Cerebellar nuclear complex (tissue), 1 donor: ENCODE measurements at regions not wholly inside any gene's neighbourhood (a gene's known extent, or its start where the extent isn't known, plus 50 kb on each side); places are given as distances from the start of the nearest gene placed in this dataset.
"Not testable (repeated sequence)": the region's sequence is repeated elsewhere in the genome, so short reads cannot be mapped to it uniquely, and the experiment has no call there.

Experiments
- DNase-seq, 2 experiments: peaks; one replicate each; lab custom pipeline; 2025; lab: John Stamatoyannopoulos, UW

DNA sequence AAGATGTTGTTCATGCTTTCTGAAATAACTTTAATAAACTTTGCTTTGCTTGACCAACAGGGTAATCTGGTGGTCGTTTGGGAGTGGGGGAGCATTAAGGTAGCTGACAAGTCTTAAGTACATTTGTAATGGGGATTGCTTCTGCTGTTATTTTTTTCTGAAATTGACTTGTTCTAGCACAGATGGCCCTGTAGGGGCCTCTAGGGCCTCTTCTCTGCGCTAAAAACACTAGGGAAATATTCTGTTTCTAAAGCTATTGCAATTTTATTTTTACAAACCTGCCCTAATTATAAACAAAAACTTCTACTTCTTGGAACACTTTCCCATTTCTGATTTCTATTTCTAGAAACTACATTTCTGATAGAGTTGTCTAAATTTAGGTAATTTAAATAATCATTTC, 191.3 kb upstream of the KCNJ3 start:
- no peak for DNase-seq

DNA sequence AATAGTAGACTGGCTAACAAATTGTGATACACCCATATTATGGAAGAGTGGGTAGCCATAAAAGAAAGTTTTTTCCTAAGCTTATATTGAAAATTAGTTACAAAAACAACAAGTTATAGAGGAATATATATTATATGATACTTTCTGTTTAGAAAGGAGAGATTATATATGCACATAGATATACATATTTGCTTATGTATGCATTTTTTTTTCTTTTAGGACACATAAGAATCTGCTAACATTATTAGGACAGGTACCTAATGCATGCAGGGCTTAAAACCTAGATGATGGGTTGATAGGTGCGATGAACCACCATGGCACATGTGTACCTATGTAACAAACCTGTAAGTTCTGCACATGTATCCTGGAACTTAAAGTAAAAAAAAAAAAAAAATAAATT, 179.6 kb upstream of the KCNJ3 start:
- no peak for DNase-seq

DNA sequence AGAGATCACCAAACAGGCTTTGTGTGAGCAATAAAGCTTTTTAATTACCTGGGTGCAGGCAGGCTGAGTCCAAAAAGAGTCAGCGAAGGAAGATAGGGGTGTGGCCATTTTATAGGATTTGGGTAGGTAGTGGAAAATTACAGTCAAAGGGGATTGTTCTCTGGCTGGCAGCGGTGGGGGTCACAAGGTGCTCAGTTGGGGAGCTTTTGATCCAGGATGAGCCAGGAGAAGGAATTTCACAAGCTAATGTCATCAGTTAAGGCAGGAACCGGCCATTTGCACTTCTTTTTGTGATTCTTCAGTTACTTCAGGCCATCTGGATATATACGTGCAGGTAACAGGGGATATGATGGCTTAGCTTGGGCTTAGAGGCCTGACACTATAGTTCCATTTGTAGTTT, 177.5 kb upstream of the KCNJ3 start:
- DNase-seq = not testable (repeated sequence)

DNA sequence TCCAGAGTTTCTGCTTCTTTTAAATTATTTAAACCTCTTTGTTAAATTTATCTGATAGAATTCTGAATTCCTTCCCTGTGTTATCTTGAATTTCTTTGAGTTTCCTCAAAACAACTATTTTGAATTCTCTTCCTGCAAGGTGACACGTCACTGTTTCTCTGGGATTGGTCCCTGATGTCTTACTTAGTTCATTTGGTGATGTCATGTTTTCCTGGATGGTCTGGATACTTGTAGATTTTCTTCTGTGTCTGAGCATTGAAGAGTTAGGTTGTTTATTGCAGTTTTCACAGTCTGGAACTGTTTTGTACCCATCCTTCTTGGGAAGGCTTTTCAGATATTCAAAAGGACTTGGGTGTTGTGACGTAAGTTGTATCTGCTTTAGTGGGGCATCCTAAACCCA, 172.3 kb upstream of the KCNJ3 start:
- DNase-seq = no peak

DNA sequence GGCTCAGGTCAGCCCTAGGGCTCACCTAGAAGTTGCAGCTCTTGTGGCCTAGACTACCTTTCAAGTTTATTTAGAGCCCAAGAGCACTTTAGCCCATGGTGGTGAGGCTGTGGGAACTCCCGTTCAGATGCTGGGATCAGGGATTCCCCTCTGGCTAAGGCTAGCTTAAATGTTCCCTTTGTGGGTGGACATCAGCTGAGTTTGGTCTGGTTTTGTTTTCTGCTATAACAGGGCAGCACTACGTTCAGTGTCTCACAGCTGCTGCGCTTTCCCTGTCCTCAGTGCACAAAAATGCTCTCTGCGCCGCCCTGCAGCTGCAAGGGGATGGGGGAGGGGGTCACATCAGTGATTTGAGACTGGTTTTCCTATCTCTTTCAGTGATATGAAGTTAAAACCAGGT, 170.5 kb upstream of the KCNJ3 start:
- no peak for DNase-seq

DNA sequence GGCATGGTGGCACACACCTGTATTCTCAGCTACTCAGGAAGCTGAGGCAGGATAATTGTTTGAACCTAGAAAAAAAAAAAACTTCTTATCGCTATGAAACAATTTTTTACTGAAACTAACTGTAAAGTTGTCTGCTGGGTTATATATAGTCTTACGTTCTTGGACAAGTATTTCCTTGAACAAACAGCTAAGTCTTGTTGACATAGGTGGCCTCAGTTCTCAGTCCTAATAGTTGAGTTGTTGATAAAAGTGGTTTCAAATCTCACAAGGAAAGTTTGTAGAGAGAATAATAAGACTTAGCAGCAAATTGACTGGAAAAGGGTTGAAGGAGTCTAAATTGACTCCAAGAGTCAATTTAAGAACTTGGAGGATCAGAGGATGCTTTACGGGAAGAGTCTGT, 166.5 kb upstream of the KCNJ3 start:
- DNase-seq = no peak

DNA sequence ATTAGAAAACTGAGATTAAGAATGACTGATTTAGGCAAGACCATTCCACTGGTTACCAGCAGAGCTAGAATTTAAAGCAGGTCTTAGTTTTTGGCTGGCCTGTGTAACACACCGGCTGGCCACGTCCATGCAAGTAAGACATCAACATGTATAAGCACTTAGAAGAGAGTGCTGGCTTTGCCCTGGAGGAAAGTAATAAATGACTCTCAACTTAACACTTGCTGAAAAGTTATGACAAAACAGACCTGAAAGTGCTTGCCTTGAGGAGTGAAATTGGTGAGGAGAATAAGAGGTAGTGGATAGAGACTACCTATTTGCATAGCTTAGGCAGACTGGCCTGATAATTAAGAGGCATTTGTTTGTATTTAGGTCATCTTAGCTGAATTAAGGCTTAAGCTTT, 165.7 kb upstream of the KCNJ3 start:
- no peak for DNase-seq

DNA sequence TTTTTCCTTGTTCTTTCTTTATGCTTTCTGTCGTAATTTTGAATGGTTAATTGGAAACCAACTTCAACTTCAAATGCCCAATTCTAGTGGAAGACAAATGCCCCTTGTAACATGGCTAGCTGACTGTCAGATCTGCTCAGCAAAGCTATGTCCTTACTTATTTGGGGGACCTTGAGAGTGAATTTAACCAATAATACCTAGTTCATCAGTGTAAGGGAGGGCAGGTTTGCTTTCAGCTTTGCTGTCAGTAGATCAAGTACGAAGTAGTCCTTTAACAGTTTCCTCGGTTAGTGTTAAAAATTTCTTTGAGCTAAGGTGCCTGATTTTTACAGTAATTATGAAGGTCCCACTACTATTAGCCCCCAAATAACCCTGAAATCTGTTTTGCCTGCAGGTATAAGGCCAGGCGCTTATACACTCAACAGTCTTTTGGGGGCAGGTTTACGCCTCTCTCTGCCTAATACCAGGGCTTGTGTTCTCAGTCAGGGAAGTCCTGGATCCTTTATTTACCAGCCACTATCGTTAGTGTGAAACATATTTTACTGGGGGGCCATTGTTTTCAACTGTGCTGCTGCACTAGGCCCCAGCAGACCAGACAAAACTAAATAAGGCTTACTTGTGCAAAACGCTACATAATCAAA, 165.1 kb upstream of the KCNJ3 start:
- DNase-seq = no peak

DNA sequence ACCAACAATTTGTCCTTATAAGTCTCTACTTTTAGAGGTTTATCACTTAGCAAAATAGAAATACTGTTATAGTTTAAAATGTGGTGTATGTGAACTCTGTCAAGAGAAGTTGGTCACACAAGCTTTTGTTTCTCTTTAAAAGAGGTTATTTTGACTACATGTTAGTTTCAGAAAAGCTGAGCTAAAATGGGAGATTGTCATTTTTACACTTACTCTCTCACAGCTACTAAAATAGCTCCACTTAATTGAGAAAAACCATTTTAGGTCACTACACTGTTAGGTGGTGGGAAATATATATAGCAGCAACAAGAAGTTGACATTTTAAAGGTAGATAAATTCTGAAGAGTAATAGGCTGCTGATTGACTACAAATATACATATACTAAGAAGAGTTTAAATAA, 161.5 kb upstream of the KCNJ3 start:
- DNase-seq = no peak

DNA sequence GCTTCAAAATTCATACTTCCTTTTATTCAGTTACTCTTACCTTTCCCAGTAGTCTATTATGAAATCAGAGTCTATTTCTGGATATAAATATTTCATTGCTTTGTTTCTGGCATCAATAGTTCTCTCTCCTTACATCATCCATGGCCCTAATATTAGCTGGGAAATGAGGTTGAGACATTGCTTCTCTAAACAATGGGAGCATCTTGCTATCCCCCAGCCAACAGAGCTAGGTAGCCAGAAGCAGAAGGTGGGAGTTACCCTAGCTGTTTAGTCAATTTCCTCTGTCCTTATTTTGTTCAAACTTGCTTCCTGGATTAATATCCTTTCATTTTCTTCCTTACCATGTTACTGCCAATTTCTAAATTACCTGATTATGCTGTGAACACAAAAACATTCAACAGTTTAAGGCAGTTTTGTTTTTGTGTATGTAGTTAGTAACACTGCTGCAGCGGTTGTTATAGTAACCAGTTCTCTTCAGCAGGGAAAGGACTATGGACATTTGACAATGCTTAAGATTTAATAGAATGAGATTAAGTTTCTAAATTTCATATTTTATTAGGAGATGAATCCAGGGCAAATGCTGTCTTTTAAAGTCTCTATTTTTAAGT, 160.5 kb upstream of the KCNJ3 start:
- DNase-seq = no peak

DNA sequence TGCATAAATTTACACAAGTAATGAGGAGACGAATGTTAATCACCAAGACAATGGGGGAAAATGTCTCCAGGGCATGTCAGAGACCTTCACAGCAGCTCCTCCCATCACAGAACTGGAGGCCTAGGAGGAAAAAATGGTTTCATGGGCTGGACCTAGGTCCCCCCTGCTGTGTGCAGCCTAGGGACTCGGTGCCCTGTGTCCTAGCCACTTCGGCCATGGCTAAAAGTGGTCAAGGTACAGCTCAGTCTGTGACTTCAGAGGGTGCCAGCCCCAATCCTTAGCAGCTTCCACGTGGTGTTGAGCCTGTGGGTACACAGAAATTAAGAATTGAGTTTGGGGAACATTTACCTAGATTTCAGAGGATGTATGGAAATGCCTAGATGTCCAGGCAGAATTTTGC, 152.2 kb upstream of the KCNJ3 start:
- DNase-seq = no peak

DNA sequence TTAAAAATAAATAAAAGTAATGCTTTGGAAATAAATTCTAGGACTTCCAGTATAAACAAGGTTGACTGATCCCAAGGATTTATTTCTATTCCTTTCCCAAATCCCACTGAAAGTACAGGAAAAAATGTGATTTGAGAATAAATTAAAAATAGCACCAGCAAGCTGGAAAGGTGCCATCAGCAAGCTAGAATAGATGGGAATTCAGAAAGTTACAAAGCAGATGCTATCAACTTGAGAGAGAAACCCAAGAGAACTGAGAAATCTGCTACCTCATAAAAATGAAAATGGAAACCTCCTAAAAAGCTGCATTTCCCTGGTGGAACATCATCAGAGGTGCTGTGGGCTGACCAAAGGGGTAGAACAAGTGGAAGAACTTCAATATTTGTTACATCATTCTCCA, 148.6 kb upstream of the KCNJ3 start:
- no peak for DNase-seq

DNA sequence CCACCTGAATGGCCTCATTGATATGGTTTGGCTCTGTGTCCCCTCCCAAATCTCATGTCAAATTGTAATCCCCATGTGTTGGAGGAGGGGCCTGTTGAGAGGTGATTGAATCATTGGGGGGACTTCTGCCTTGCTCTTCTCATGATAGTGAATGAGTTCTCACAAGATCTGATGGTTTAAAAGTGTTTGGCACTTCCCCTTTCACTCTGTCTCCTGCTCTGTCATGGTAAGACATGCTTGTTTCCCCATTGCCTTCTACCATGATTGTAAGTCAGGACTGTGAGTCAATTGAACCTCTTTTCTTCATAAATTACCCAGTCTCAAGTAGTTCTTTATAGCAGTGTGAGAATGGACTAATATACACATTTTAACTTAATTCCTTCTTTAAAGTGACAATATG, 146.8 kb upstream of the KCNJ3 start:
- no peak for DNase-seq

DNA sequence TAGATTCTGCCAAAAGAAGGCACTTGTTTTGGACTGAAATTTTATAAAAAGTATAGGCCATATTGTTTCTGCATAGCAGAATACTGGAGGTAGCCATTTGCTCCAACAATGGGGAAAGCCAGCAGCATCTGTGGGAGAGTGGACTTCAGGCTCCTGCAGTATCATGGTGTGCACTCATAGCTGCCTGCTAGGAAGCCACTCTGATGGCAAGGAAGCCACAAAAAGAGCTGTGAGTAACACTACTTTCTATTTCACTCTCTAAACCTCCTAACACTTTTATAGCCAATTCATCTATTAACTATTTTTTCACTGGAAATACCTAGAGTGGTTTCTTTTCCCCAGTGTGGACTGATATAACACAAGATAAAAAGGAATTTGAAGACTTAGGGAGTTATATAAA, 144.4 kb upstream of the KCNJ3 start:
- DNase-seq = no peak

DNA sequence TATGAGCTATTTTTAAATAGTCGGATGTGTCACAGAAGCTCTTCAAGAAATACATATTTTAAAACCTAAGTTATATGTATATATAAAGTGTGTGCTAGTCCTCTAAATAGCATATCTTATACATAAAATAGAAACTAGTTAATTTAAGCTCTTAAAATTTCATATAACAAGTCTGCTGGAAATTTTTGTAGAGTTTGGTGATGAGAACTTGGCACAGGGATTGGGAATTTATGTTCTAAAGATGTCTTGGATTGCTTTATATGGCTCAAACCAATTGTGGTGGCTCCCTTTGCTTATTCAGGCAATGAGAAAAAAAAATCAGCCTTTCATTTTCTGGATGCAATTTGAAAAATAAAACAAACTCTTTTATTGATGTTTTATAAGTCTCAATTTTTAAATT, 142.8 kb upstream of the KCNJ3 start:
- DNase-seq = no peak

DNA sequence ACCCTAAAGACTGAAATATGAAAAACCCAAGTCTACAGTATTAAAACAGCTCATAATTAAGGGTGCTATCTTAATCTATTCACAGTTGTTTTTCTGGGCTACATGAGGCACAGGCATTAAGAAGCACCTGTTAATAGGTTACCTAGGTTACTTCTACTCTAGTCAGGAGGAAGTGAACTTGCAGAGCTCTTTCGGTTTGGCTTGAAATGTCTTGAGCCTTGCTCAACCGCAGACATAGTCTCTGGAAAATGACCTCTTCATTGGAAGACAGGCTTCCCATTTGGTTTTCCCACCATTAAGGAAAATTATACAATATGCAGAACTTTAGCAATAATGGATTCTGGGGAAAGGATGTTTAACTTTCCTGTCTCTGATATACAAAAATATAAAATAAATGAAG, 142.3 kb upstream of the KCNJ3 start:
- no peak for DNase-seq

DNA sequence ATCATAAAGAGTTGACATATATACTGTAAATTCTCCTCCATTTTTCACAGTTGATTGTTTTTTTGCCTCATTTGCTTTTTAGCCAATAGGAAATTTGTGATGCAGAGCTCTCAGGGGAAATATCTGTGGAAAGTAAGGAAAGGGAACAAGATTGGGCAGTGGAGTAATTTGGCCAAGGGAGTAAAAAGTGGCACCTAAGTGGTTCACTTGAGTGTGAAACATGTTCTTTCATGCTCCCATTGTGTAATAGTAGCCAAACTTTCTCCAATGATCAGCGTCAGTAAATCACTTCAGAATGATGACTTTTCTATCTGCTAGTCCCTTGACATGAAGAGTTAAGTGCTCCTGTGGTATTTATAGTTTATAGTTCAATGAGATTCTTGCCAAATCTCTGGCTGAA, 141.9 kb upstream of the KCNJ3 start:
- no peak for DNase-seq

DNA sequence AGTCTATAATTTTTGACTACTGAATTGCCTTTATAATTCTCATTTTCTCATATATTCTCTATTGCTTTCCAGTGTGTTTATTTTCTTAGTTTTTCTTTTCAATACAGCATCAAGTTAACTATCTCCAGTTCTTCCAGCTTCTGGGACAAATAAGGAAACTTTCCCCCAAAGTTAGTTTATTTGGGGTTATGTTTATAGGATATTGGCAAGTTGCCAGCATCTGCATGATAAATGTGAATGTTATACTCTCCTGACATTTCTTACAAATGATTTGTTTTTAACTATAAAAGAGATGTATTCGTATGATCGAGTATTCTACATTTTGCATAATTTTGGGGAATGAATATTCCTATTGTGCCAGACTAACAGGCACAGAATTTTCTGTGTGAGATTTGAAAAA, 140.6 kb upstream of the KCNJ3 start:
- no peak for DNase-seq

DNA sequence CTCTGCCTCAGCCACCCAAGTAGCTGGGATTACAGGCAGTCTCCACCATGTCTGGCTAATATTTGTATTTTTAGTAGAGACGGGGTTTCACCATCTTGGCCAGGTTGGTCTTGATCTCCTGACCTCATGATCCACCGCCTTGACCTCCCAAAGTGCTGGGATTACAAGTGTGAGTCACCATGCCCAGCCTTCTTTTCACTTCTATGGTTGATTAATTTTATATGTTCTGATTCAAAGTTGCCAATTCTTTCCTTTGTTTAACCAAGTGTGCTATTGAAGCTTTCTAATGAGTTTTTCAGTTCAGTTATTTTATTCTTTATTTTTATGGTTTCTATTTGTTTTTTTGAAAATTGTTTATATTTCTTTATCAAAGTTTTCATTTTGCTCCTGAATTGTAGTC, 133.1 kb upstream of the KCNJ3 start:
- no peak for DNase-seq

DNA sequence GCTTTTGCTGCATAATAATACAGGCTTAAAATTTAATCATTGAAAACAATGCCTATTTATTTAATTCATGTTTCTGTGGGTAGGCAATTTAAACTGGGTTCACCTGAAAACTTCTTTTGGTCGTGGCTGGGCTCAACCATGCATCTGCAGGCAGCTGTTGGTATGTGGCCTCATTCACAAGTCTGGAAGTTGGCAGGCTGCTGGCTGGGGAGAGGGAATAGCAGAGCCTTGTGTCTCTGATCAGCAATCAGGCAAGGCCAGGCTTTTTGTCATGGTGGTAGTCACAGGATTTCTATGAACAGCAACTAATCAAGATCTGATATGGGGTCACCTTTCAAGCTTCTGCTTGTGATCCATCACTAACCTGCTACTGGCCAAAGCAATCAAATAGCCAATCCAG, 130.1 kb upstream of the KCNJ3 start:
- DNase-seq = no peak

DNA sequence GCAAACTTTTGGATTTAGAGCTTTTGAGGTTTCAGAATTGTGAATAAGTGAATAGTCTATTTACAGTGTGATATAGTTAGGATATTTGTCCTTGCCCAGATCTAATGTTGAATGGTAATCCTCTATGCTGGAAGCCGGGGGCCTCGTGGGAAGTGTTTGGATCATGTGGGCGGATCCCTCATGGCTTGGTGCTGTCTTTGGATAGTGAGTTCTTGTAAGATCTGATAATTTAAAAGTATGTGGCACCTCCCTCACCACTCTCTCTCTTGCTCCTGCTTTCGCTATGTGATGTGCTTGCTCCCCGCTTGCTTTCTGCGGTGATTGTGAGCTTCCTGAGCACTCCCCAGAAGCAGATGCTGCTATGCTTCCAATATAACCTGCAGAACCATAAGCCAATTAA, 128.0 kb upstream of the KCNJ3 start:
- no peak for DNase-seq

DNA sequence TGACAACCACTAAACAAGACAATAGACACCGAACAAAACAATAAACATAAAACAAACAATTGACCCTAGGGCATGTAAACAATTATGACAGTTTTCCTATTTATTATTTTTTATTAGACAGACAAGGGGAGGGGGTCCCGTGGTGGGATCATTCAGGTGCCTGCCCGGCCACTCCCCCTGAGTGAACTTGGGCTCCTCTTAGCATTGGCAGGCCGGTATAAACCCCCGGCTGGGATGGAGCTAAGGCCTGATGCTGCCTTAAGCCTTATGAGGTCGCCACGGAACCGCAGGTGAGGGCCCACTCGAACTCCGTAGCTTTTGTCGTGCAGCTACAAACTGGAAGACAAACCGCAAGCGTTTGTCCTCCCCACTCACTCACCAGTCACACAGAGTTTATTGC, 121.8 kb upstream of the KCNJ3 start:
- DNase-seq = not testable (repeated sequence)

DNA sequence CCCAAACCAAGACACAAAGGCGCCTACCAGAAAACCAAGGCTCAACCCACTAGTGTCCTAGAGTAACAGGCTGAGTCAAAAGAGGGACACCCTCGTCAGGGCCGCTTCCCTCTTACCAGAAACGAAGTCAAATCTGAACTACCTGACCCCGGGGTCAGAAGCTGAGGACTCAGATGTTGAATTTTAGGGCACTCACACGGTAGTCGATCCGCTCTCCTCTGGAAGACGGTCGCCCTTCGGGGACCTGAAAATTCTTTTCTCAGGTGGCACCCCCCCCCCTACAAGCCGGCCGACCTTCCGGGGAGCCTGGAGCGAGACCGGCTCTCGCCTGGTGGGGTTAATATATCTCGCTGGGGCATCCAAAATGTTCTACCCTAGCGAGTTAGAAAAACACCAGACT, 121.1 kb upstream of the KCNJ3 start:
- no peak for DNase-seq

DNA sequence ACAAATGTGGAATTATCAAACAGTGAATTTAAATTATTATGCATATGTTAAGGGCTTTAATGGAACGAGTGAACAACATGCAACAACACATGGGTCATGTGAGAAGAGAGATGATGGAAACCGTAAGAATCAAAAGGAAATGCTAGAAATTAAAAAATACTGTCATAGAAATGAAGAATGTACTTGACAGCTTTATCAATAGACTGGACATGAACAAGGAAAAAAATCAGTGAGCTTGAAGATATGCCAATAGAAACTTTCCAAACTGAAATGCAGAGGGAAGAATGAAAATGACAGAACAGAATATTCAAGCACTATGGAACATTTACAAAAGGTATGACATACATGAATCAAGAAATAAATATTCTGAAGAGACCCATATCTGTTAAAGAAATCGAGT, 117.7 kb upstream of the KCNJ3 start:
- no peak for DNase-seq
